OCI-LY3 (cell line): ENCODE measurements at regions not wholly inside any gene's neighbourhood (a gene's known extent, or its start where the extent isn't known, plus 50 kb on each side); places are given as distances from the start of the nearest gene placed in this dataset.

ENCODE experiments used
- H2AFZ ChIP-seq: fragments of 200-600, 300-600 bp; shearing (Covaris generic); 2 replicates; pipeline ENCODE4 v1.6.0; 2014; ENCODE audit warnings: antibody characterized with exemption, low read depth, low read length
- H3K27ac ChIP-seq: fragments of 200-600, 300-600 bp; sonication (generic); 2 replicates; pipeline ENCODE4 v1.5.1; 2014; ENCODE audit warnings: mild to moderate bottlenecking, low read length, moderate library complexity, mixed read lengths
- H3K27me3 ChIP-seq: fragments of 200-600, 300-600 bp; sonication (generic); 2 replicates; pipeline ENCODE4 v1.6.1; 2014; ENCODE audit warnings: low read depth, low read length, mixed read lengths
- H3K36me3 ChIP-seq: fragments of 200-600, 300-600 bp; sonication (generic); replicated peaks from 2 replicates; pipeline ENCODE3; 2014; ENCODE audit warnings: low read depth, low read length, mixed read lengths
- H3K4me1 ChIP-seq: fragments of 300-600, 200-600 bp; sonication (generic); 2 replicates; pipeline ENCODE4 v1.6.1; 2014; ENCODE audit warnings: low read length, mixed read lengths
- H3K4me2 ChIP-seq: fragments of 200-600, 300-600 bp; sonication (generic); 2 replicates; pipeline ENCODE4 v1.6.1; 2014; ENCODE audit warnings: low read length, mixed read lengths
- H3K4me3 ChIP-seq: fragments of 300-600, 200-600 bp; sonication (generic); 2 replicates; pipeline ENCODE4 v1.5.1; 2014; ENCODE audit warnings: antibody characterized with exemption, mild to moderate bottlenecking, low read length, moderate library complexity
- H3K79me2 ChIP-seq: fragments of 300-600, 200-600 bp; shearing (Covaris generic); 2 replicates; pipeline ENCODE4 v1.6.1; 2014; ENCODE audit warnings: mild to moderate bottlenecking, low read length, mixed read lengths
- H3K9ac ChIP-seq: fragments of 300-600, 200-600 bp; shearing (Covaris generic); 2 replicates; pipeline ENCODE4 v1.6.0; 2014; ENCODE audit warnings: mild to moderate bottlenecking, low read length, moderate library complexity
- H3K9me3 ChIP-seq: fragments of 200-600, 300-600 bp; shearing (Covaris generic); 2 replicates; pipeline ENCODE4 v1.6.1; 2014; ENCODE audit warnings: low read length, mixed read lengths; ENCODE audit not compliant: insufficient read depth
- H4K20me1 ChIP-seq: fragments of 200-600, 300-600 bp; sonication (generic); 2 replicates; pipeline ENCODE4 v1.6.1; 2016; ENCODE audit warnings: low read length, mixed read lengths; ENCODE audit not compliant: insufficient read depth
- EZH2phosphoT487 ChIP-seq: fragments of 200-600 bp; shearing (Covaris generic); IDR thresholded peaks from 2 replicates; pipeline ENCODE4 v1.6.1; 2018; ENCODE audit warnings: antibody characterized with exemption, mixed run types, low read depth
- TF ChIP-seq, protein P1 (sequence below): fragments of 200-600, 300-600 bp; sonication (generic); IDR thresholded peaks from 2 replicates; pipeline ENCODE4 v1.5.1; 2014; ENCODE audit warnings: antibody characterized with exemption, low read length, low read depth

DNA sequence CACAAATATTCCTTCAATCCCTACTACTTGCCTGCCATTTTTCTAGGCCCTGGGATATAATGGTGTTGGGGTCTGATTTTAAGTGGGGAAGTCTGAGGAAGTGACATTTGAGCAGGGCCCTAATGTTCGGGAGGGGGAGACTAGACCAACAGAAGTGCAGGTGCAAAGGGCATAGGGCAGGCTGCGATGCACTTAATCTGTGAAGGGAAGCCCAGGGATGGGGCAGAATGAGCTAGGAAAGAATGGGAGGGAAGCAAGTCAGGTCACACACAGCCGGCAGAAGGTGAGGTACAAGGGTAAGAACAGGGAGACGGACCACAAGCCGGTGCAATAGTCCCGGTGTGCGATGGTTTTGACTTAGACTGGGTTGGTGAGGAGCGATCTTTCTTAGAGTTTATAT lies 146.8 kb downstream of the UNC5CL start:
- Histone ChIP-seq H3K9me3 (no peaks in the 10 kb centered on the region), H3K4me3 (no peak overlapping the region), H3K36me3 (no peaks in the 10 kb centered on the region), H2AFZ (no peak overlapping the region), H4K20me1 (no peaks in the 10 kb centered on the region), H3K27me3 (peaks cover 34% of the 10 kb centered on the region), H3K27ac (no peak overlapping the region), H3K9ac (no peak overlapping the region), H3K4me2 (no peak overlapping the region), H3K79me2 (no peaks in the 10 kb centered on the region), H3K4me1 (no peaks in the 10 kb centered on the region)
- no peak for TF ChIP-seq EZH2phosphoT487
- TF ChIP-seq, protein P1, sequence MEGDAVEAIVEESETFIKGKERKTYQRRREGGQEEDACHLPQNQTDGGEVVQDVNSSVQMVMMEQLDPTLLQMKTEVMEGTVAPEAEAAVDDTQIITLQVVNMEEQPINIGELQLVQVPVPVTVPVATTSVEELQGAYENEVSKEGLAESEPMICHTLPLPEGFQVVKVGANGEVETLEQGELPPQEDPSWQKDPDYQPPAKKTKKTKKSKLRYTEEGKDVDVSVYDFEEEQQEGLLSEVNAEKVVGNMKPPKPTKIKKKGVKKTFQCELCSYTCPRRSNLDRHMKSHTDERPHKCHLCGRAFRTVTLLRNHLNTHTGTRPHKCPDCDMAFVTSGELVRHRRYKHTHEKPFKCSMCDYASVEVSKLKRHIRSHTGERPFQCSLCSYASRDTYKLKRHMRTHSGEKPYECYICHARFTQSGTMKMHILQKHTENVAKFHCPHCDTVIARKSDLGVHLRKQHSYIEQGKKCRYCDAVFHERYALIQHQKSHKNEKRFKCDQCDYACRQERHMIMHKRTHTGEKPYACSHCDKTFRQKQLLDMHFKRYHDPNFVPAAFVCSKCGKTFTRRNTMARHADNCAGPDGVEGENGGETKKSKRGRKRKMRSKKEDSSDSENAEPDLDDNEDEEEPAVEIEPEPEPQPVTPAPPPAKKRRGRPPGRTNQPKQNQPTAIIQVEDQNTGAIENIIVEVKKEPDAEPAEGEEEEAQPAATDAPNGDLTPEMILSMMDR: no peak

DNA sequence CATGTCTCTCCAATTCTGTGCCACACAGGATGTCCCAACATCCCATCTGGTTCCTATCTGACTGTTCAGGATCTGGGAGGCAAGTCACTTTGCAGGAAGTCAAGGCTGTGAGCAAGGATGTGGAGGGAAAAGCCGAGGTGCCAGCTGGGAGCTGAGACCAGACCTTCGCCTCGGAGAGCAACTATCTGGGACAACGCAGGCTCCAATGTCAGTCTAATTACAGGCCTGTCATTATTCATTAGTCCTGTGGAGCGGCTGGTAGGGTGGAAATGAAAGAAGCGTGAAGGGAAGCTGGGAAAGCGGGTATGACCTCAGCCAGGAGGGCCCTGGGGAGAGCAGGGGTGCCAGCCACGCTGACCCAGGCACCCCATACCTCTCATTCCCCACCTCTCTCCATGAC lies 147.3 kb downstream of the UNC5CL start:
- H3K4me3 ChIP-seq: no peak overlapping the region
- H3K27ac ChIP-seq: no peak overlapping the region
- TF ChIP-seq, protein P1: no peak
- TF ChIP-seq EZH2phosphoT487: no peak
- no peak overlapping the region for H2AFZ ChIP-seq
- H4K20me1 ChIP-seq: no peaks in the 10 kb centered on the region
- H3K9ac ChIP-seq: no peak overlapping the region
- no peak overlapping the region for H3K4me2 ChIP-seq
- H3K27me3 ChIP-seq: peaks cover 36% of the 10 kb centered on the region
- no peaks in the 10 kb centered on the region for H3K4me1 ChIP-seq
- no peaks in the 10 kb centered on the region for H3K9me3 ChIP-seq
- no peaks in the 10 kb centered on the region for H3K79me2 ChIP-seq
- H3K36me3 ChIP-seq: no peaks in the 10 kb centered on the region

DNA sequence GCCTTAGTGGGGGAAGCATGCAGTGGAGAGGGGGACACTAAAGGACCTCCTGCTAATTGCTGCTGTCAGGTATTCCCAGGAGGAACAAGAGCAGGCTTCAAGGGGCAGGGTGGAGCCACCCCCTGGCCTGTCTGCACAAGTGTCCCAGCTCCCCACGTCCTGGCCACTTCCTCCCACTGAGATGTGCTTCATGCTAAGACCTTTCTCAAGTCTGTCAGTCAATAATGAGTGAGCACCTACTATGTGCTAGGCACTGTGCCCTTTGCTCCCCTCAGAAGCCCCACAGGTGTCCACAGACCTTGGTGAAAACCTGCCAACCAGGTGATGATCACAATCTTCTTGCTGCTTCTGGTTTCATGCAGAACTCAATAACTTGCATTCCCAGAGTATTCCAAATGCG lies 147.9 kb downstream of the UNC5CL start:
- Histone ChIP-seq H3K9me3 (no peaks in the 10 kb centered on the region), H3K4me1 (no peaks in the 10 kb centered on the region), H3K36me3 (no peaks in the 10 kb centered on the region), H3K4me3 (no peak overlapping the region), H3K27me3 (peaks cover 42% of the 10 kb centered on the region), H3K4me2 (no peak overlapping the region), H3K9ac (no peak overlapping the region), H3K79me2 (no peaks in the 10 kb centered on the region), H4K20me1 (no peaks in the 10 kb centered on the region), H3K27ac (no peak overlapping the region), H2AFZ (no peak overlapping the region)
- TF ChIP-seq, protein P1: no peak
- TF ChIP-seq EZH2phosphoT487: no peak

DNA sequence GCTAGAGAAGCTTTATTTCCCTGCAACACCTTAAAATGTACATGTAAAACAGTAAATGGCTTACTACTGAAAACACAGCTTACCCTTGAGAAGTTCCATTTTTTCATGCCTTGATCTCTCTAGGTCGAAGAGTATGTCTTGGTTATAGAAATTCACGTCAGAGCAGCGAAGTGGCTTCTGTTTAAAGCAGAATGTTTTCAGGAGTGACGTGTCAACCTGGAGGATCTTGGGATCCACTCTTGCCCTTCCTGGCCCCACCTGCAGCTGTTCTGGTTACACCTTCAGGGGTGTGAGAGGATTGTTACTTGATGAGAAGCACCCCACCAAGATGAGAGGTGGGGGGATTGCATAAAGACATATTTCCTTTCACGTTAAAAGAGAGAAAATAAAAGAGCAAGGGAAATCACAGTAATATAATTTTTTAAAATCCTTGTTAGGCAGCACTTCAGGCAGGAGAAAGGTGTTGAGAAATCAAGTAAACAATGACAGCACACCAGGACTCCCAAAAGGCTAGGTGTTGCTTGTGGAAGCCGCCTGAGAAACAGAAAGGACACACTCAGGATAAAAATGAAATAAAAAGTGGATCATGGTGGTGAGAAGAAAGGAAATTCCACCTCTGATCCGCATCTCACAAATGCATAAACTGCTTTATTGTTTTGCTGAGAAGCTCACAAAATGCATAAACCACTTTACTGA lies 149.7 kb downstream of the UNC5CL start:
- Histone ChIP-seq H3K27me3 (peaks cover 49% of the 10 kb centered on the region), H3K4me1 (no peaks in the 10 kb centered on the region), H2AFZ (no peak overlapping the region), H3K9ac (no peak overlapping the region), H3K4me2 (no peak overlapping the region), H4K20me1 (no peaks in the 10 kb centered on the region), H3K9me3 (no peaks in the 10 kb centered on the region), H3K36me3 (no peaks in the 10 kb centered on the region), H3K79me2 (no peaks in the 10 kb centered on the region), H3K4me3 (no peak overlapping the region), H3K27ac (no peak overlapping the region)
- TF ChIP-seq, protein P1: no peak
- TF ChIP-seq EZH2phosphoT487: no peak
